GM21576 (cell line): ENCODE measurements at regions not wholly inside any gene's neighbourhood (a gene's known extent, or its start where the extent isn't known, plus 50 kb on each side); places are given as distances from the start of the nearest gene placed in this dataset.
"Not testable (repeated sequence)": the region's sequence is repeated elsewhere in the genome, so short reads cannot be mapped to it uniquely, and the experiment has no call there.

Experiments
- ATAC-seq: cut with Tn5 transposase; IDR thresholded peaks from one replicate; pipeline ENCODE4 v1.9.1; 2021; ENCODE audit warnings: mild to moderate bottlenecking, moderate library complexity; ENCODE audit not compliant: unreplicated experiment

- ATAC-seq, result no peak
These were observed 327.7 kb downstream of the PTPRC start for GRCh38 chr1:198966519-198966918.

GRCh38 chr1:198967566-198967965 lies 328.7 kb downstream of the PTPRC start:
- no peak for ATAC-seq

DNA sequence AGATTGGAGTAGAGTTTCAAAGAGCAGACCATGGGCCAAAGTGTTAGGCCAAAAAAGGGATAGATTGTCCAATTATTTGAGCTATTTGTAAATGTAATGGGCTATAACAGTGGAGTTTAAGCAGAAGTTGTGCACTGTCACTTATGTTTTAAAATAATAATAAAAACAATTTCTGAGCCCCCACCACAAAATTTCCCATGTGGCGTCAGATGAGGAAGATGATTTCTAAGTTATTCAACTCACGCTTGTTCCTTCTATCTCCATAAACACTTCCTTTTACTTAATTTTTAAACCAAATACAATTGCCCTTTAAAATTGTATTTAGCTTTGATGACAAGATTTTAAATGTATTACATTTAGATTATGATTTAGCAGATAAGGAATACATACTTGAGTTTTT lies 330.0 kb downstream of the PTPRC start:
- ATAC-seq, result no peak

GRCh38 chr1:198969981-198970380 lies 331.1 kb downstream of the PTPRC start:
- ATAC-seq, result no peak

DNA sequence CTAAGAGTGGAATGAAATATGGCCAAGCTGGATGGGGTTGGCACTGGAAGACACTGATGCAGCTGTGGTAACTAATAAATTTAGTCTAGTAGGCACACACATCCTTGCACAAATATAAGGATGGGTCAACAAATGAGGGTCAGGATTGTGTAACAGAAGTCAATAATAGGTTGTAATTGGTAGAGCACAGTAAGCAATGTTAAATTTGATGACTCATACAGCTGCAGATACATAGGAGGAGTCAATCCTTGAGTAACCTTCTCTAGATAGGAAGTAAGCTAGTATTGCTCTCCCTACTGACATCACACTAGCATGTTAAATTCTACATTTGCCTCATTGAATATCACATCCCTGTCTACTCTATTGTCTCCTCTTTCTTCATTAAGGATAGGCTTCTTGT lies 332.1 kb downstream of the PTPRC start:
- ATAC-seq, result no peak

DNA sequence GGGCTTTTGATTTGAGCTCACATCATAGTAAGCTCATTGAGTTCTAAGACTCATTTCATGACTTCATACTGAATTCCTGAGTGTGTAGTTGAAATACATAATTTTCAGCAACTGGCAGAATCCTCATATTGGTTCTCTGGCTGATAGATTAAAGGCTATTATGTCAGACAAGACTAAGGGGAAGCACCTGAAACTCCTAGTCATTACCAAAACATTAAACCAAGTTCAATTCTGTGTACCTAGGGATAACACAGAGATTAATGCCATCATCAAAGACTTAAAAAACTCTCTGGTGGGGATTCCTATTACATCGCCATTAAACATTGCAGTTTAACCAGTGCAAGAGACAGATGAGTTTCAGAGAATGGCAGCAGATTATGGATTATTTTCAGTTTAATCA lies 339.1 kb downstream of the PTPRC start:
- no peak for ATAC-seq

GRCh38 chr1:198978523-198978922 lies 339.7 kb downstream of the PTPRC start:
- ATAC-seq, result no peak

DNA sequence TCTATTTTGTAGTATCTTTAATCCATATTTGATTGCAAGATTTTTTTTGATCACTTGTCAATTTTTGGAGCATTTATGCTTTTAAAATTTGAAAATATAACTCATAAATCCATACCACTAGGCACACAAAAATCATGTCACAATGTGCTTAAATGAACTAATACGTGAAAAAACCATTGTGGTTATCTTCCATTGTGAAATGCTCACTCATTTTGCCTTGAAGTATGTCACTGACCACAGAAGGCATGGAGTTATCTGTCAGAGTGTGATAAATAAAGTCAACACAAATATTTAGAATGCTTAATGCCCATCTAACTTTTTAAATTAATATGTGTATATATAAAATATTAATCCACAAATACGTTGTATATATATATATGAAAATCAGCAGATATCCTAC lies 347.2 kb downstream of the PTPRC start:
- ATAC-seq, result no peak

DNA sequence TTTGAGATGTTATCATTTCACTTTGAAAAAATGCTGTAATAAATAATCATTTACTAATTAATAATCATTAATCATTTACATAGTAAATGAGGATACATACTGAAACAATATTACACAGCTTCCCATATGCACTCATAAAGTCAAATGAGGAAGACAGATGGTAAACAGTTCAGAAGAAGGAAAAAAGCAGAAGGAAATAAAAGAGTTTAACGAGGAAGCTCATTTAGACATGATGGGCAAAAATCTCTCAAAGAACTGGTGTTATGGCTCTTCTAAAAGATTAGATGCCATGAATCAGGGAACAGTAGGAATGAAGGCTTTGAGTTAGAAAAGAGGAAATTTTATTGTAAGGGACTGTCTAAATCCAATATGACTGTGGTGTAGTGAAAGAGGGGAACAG lies 347.6 kb downstream of the PTPRC start:
- ATAC-seq, result no peak

DNA sequence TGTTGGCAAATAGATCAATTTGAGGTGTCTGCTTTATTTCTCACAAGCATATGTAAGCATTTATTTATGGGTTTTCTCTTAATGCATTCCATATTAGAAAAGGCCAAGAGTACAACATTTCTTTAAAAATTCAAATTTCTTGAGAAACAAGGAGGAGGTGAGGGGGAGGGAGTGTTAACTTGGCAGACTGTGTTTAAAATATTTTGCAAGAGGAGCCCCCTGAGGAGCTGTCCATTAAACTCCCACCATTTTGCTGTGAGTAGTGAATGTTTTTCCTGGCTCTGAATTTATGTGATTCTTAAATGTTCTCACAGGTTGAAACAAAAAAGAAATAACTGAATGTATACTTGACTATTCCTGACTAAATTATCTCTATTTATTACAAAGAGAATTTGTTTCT lies 363.8 kb downstream of the PTPRC start:
- ATAC-seq, result no peak

GRCh38 chr1:199007423-199007822 lies 368.6 kb downstream of the PTPRC start:
- no peak for ATAC-seq

DNA sequence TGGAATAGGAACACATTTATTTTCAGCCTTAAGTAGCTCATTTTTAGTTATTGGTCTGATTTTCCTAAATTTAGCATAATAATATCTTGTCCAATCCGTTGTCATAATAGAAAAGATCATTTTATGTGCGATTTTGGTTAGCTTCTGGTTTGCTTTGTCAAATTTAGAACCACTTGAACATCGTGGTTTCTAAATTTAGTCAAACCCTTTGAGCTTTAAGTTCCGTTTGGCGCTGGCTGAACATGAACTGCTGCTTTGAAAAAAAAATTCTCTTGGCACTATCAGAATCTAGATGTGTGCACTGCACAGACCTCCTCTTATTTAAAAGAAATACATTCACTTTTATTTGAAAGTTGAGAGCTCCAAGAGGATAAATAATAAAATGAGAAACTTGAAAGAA lies 370.6 kb downstream of the PTPRC start:
- ATAC-seq, result peak; percentile 68

- ATAC-seq, result no peak
These were observed 371.7 kb downstream of the PTPRC start for GRCh38 chr1:199010492-199010891.

DNA sequence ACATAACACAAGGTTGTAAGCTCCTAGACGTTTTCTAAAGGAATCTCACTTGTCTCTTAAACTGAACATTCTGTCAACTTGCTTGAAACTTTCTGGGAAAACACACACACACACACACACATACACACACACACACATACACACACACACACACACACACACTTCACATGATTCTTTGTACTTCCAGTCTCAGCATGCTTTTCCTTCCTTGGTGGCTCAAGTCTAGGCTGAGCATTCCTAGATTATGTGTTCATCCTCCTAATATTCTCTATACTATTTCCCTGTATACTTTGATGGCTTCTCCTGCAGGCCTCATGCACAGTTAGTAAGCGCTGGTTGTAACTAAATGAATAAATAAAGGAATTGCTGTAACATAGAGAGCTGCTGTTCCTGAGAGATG lies 372.1 kb downstream of the PTPRC start:
- no peak for ATAC-seq

- no peak for ATAC-seq
These were observed 377.0 kb downstream of the PTPRC start for GRCh38 chr1:199015799-199016198.

DNA sequence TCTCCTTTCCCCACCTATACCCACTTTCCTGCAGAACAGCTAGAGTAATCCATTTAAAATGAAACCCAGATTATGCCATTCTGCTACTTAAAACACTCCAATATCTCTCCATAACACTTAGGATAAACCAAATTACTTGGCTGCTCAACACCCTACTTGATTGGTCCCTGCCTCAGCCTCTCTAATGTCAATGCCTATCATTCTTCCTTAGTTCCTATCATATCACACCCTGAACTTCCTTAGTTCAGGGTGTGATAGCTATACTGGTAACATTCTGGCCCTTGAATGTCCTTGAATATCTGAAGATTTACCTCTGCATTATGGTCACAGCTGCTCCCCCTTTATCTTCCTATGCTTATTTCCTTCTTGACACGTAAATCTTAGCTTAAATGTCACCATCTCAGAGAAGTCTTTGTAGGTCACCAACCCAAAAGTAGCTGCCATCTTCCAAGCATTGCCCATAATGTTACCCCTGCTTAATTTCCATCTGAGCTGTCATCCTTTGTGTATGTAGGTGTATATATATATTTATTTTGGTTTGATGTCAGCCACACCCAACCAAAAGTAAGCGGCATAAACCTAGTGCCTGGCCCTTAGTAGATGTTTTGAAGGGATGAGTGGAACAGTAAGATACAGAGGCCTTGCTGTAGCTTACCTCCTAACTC lies 379.8 kb downstream of the PTPRC start:
- ATAC-seq, result no peak

- no peak for ATAC-seq
These were observed 381.2 kb downstream of the PTPRC start for GRCh38 chr1:199020051-199020450.

- ATAC-seq, result no peak
These were observed 382.1 kb downstream of the PTPRC start for GRCh38 chr1:199020904-199021303.

DNA sequence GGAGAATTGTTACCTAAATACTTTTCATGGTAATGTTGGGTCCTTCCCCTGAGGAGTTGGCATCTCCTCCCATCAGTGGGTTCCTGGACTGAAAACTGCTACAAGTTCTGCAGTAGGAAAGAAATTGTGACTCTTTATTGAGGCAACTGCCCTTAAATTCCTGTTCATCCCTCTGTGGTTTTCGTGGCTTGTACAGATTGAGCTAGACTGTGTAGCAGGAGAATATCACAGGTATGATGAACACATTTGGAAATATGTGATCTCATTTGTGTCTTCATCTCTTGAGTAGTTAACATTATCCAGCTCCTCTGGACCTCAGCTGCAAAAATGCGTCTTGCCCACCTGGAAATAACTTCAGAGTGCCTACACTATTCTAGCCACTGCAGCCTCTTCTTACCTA lies 390.6 kb downstream of the PTPRC start:
- ATAC-seq, result no peak

- no peak for ATAC-seq
These were observed 391.0 kb downstream of the PTPRC start for GRCh38 chr1:199029855-199030254.

- not testable (repeated sequence) for ATAC-seq
These were observed 391.7 kb downstream of the PTPRC start for GRCh38 chr1:199030541-199030940.

DNA sequence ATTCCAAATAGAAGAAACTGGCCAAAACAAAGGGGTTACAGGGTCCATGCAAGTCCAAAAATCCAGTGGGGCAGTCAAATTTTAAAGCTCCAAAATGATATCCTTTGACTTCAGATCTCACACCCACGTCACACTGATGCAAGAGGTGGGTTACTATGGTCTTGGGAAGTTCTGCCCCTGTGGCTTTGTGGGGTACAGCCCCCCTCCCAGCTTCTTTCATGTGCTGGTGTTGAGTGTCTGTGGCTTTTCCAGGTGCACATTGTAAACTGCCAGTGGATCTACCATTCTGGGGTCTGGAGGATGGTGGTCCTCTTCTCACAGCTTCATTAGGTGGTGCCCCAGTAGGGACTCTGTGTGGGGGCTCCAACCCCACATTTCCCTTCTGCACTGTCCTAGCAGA lies 392.3 kb downstream of the PTPRC start:
- not testable (repeated sequence) for ATAC-seq

DNA sequence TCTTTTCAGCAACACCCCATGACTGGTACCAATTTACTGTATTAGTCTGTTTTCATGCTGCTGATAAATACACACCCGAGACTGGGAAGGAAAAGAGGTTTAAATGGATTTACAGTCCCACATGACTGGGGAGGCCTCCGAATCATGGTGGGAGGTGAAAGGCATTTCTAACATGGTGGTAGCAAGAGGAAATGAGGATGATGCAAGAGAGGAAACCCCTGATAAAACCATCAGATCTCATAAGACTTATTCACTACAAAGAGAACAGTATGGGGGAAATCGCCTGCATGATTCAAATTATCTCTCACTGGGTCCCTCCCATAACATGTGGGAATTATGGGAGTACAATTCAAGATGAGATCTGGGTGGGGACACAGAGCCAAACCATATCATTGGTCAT lies 393.6 kb downstream of the PTPRC start:
- not testable (repeated sequence) for ATAC-seq
